Peyer's patch (tissue), 4 donors: ENCODE measurements at regions not wholly inside any gene's neighbourhood (a gene's known extent, or its start where the extent isn't known, plus 50 kb on each side); places are given as distances from the start of the nearest gene placed in this dataset.

ENCODE experiments used
- CTCF ChIP-seq, 6 experiments: fragments of 450-650 bp in 4 of 6; fragments of 200-600 bp in 2 of 6; sonication (generic) in 1 of 6; IDR thresholded peaks; one replicate each; pipeline ENCODE4 v1.5.1; 2017 to 2019; ENCODE audit warnings: antibody characterized with exemption in 6 of 6, mild to moderate bottlenecking in 3 of 6, moderate library complexity in 1 of 6
- POLR2A ChIP-seq, 2 donors: fragments of 450-650 bp; IDR thresholded peaks; one replicate each; pipeline ENCODE4 v1.5.1; 2017; ENCODE audit warnings: antibody characterized with exemption in 2 of 2, mild to moderate bottlenecking in 2 of 2, moderate library complexity in 2 of 2

DNA sequence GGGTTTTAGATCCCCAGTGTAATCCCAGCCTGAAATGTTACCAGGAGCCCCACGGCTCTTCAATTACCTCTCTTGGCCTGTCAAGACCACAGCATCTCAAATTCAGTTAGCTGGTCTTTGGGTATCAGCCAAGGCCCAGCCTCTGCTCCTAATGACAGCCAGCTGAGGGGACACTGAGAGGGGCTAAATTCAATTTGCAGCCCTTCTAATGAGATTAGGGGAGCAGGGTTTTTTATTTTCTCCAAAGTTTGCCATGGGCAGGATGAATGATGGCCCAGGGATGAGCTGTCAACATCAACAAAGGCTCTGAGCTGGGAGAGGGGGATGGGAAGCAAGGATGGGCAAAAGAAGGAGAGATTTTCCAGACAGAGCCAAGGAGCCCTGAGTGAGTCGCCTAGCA, 116.8 kb upstream of the TBX20 start:
- TF ChIP-seq CTCF (IDR thresholded peaks at IDR 0.05) (no peak), POLR2A (IDR thresholded peaks at IDR 0.05) (no peak)
